ENCODE measurements at regions not wholly inside any gene's neighbourhood (a gene's known extent, or its start where the extent isn't known, plus 50 kb on each side); places are given as distances from the start of the nearest gene placed in this dataset.

GRCh38 chr18:53765211-53765610 lies 459.3 kb downstream of the MBD2 start:
- Histone ChIP-seq H3K27ac (no peak overlapping the region), H3K4me3 (no peak overlapping the region), H3K4me1 (no peaks in the 10 kb centered on the region), H3K9me3 (no peaks in the 10 kb centered on the region), H3K36me3 (no peaks in the 10 kb centered on the region), H3K27me3 (no peaks in the 10 kb centered on the region)
- TF ChIP-seq POLR2AphosphoS5 (IDR thresholded peaks at IDR 0.05) = no peak
- TF ChIP-seq CTCF (IDR thresholded peaks at IDR 0.05) = no peak
- TF ChIP-seq POLR2A (IDR thresholded peaks at IDR 0.05) = no peak
- TF ChIP-seq EP300 (IDR thresholded peaks at IDR 0.05) = no peak
- no peak for DNase-seq
- intact Hi-C loops (cut with DNase I) = no loop called here
- 80 to 83% methylated on average over 3 of the region's 3 CpGs for WGBS, 2 donors

DNA sequence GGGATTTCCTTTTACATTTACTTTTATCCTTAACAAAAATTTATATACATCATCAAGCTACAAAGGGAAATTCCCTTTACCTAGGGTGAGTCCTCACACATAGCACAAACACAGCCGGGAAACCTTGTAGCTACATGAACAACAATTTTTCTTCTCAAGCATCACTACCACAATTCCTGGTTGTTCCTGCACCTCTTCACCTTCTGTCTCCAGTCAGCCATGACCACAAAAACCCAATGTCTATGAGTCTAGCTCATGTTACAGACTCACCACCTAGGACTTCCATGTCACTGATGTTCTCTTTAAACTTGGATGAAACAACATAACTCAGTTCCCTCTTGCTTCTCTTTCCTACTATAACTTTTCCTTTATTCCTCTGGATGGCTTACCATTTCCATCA lies 460.4 kb downstream of the MBD2 start:
- 95 to 100% methylated on average over 1 of the region's 1 CpG for WGBS, 2 donors
- intact Hi-C loops (cut with DNase I) = no loop called here

GRCh38 chr18:53757328-53757727 lies 467.1 kb downstream of the MBD2 start:
- TF ChIP-seq POLR2A (IDR thresholded peaks at IDR 0.05) (no peak), CTCF (IDR thresholded peaks at IDR 0.05) (no peak), POLR2AphosphoS5 (IDR thresholded peaks at IDR 0.05) (no peak)

More for the DNA sequence above, 460.4 kb downstream of the MBD2 start:
- no peaks in the 10 kb centered on the region for H3K4me1 ChIP-seq
- TF ChIP-seq EP300 (IDR thresholded peaks at IDR 0.05) (no peak), POLR2AphosphoS5 (IDR thresholded peaks at IDR 0.05) (no peak), POLR2A (IDR thresholded peaks at IDR 0.05) (no peak), CTCF (IDR thresholded peaks at IDR 0.05) (no peak)
- no peak overlapping the region for H3K4me3 ChIP-seq
- H3K27ac ChIP-seq = no peak overlapping the region
- no peaks in the 10 kb centered on the region for H3K9me3 ChIP-seq
- DNase-seq = no peak
- H3K27me3 ChIP-seq = no peaks in the 10 kb centered on the region
- H3K36me3 ChIP-seq = no peaks in the 10 kb centered on the region

GRCh38 chr18:53756610-53756972 lies 467.9 kb downstream of the MBD2 start:
- H3K4me1 ChIP-seq = no peaks in the 10 kb centered on the region
- no peak for DNase-seq
- no peaks in the 10 kb centered on the region for H3K9me3 ChIP-seq
- H3K4me3 ChIP-seq = no peak overlapping the region
- no peaks in the 10 kb centered on the region for H3K36me3 ChIP-seq
- TF ChIP-seq EP300 (IDR thresholded peaks at IDR 0.05) (no peak), CTCF (IDR thresholded peaks at IDR 0.05) (no peak), POLR2AphosphoS5 (IDR thresholded peaks at IDR 0.05) (no peak), POLR2A (IDR thresholded peaks at IDR 0.05) (no peak)
- no peak overlapping the region for H3K27ac ChIP-seq
- intact Hi-C loops (cut with DNase I) = no loop called here
- WGBS, 2 donors = 30 to 62% methylated on average over 3 of the region's 3 CpGs
- H3K27me3 ChIP-seq = no peaks in the 10 kb centered on the region

More at GRCh38 chr18:53757328-53757727, 467.1 kb downstream of the MBD2 start:
- intact Hi-C loops (cut with DNase I) = no loop called here
- no peak for DNase-seq
- Histone ChIP-seq H3K4me1 (no peaks in the 10 kb centered on the region), H3K27me3 (no peaks in the 10 kb centered on the region), H3K27ac (no peak overlapping the region), H3K4me3 (no peak overlapping the region), H3K36me3 (no peaks in the 10 kb centered on the region), H3K9me3 (no peaks in the 10 kb centered on the region)
- 63 to 71% methylated on average over 2 of the region's 2 CpGs for WGBS, 2 donors

GRCh38 chr18:53755914-53756609 lies 468.4 kb downstream of the MBD2 start:
- TF ChIP-seq POLR2AphosphoS5 (IDR thresholded peaks at IDR 0.05) = no peak
- no peak for TF ChIP-seq CTCF (IDR thresholded peaks at IDR 0.05)
- no peak for TF ChIP-seq EP300 (IDR thresholded peaks at IDR 0.05)
- no peak for TF ChIP-seq POLR2A (IDR thresholded peaks at IDR 0.05)
- Histone ChIP-seq H3K9me3 (no peaks in the 10 kb centered on the region), H3K4me1 (no peaks in the 10 kb centered on the region), H3K27me3 (no peaks in the 10 kb centered on the region), H3K27ac (no peak overlapping the region), H3K4me3 (no peak overlapping the region), H3K36me3 (no peaks in the 10 kb centered on the region)
- DNase-seq = no peak
- 91 to 96% methylated on average over 5 of the region's 5 CpGs for WGBS, 2 donors
- intact Hi-C loops (cut with DNase I) = no loop called here
